UCSD-AML1 (cell line): ENCODE measurements at regions not wholly inside any gene's neighbourhood (a gene's known extent, or its start where the extent isn't known, plus 50 kb on each side); places are given as distances from the start of the nearest gene placed in this dataset.
"Not testable (repeated sequence)": the region's sequence is repeated elsewhere in the genome, so short reads cannot be mapped to it uniquely, and the experiment has no call there.

Source experiments
- DNase-seq: peaks from one replicate; lab custom pipeline; 2025; ENCODE audit not compliant: unreplicated experiment; lab: John Stamatoyannopoulos, UW

- no peak for DNase-seq
Observed at GRCh38 chr10:118913825-118914224, 115.7 kb upstream of the NANOS1 start.

GRCh38 chr10:118914629-118915028, 114.9 kb upstream of the NANOS1 start:
- no peak for DNase-seq

- no peak for DNase-seq
Observed at GRCh38 chr10:118915161-118915560, 114.4 kb upstream of the NANOS1 start.

- DNase-seq: no peak
Observed at GRCh38 chr10:118916777-118917176, 112.7 kb upstream of the NANOS1 start.

DNA sequence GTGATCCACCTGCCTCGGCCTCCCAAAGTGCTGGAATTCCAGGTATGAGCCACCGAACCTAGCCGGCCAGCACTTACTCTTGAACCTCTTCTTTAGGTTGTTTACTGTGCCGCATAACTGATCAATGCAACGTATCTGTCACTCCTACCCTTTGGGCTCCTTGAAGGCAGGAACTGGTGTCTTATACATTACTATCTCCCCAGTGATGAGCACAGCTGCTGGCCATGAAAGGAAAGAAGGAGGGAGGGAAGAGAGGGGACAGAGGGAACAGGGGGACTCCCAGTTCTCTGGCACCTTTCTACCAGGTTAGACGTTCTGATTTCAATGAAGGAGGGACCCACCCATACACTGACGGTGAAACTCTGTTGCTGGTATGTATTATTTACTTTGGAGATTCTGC, 111.8 kb upstream of the NANOS1 start:
- no peak for DNase-seq

DNA sequence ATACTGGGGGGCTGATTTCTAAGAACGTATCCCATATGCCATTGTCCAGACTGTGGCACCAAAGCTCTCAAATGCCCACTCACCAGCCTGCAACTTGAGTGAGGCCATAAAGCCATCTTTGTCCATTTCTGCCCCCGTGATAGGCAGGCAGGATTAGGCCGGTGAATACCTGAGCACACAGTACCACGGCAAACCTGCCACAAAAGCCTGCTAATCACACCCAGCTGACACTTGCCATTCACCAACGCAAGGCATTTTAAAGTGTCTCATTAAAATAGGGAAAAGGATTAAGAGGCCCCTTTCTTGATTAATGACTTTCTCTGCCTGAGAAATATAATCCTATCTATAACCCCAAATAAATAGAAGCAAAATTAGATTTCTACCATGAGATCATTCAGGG, 111.4 kb upstream of the NANOS1 start:
- no peak for DNase-seq

- no peak for DNase-seq
Observed at GRCh38 chr10:118918587-118918986, 110.9 kb upstream of the NANOS1 start.

GRCh38 chr10:118920206-118920605, 109.3 kb upstream of the NANOS1 start:
- no peak for DNase-seq

GRCh38 chr10:118922226-118922625, 107.3 kb upstream of the NANOS1 start:
- DNase-seq: no peak

- DNase-seq: no peak
Observed at GRCh38 chr10:118922972-118923371, 106.5 kb upstream of the NANOS1 start.

- no peak for DNase-seq
Observed at GRCh38 chr10:118924493-118924892, 105.0 kb upstream of the NANOS1 start.

- DNase-seq: no peak
Observed at GRCh38 chr10:118925404-118926071, 104.0 kb upstream of the NANOS1 start.

- DNase-seq: no peak
Observed at GRCh38 chr10:118926072-118926417, 103.5 kb upstream of the NANOS1 start.

DNA sequence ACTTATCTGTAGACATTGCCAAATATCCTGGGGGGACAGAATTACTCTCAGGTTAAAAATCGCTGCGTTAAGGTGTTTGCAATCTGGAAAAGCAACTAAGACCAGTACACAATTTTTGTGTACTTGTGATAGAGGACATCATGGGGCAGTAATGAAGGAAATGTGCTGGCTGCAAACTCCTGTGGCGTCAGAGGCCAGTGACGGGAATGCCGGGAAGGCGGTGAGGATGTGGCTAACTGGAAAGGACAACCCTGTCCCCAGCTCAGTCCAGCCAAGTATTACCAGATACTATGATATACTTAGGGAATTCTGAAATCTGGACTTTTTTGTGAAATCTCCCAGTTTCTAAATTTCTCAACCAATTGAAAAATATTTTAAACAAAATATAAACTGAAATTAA, 103.1 kb upstream of the NANOS1 start:
- DNase-seq: no peak

DNA sequence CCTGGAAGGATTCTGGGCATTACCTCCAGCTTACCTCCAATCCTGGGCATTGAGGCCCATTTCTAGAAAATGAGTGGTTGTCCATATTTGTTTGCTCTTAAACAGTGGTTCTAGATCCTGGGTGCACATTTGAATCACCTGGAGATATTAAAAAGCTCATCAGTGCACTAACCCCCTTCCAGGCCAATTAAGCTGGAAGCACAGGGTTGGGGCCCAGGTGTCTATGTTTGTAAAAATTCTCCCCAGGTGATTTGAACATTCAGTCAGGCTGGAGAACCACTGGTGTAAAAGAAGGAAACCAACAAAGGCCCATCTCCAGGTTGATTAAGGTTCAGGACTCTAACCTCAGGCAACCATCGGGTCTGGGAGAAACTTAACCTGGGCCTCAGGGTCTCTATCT, 102.6 kb upstream of the NANOS1 start:
- no peak for DNase-seq

GRCh38 chr10:118927321-118927720, 102.2 kb upstream of the NANOS1 start:
- no peak for DNase-seq

DNA sequence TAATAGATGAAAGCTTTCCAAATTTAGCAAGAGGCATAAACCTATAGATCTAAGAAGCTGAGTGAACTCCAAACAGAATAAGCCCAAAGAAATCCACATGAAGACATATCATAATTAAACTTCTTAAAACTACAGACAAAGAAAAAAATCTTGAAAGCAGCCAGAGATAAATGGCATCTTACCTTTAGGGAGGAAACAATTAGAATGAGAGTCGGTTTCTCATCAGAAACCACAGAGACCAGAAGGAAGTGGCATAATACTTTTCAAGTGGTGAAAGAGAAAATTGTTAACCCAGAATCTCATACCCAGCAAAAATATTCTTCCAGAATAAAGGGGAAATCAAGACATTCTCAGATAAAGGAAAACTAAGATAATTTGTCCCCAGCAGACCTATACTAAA, 98.9 kb upstream of the NANOS1 start:
- no peak for DNase-seq

DNA sequence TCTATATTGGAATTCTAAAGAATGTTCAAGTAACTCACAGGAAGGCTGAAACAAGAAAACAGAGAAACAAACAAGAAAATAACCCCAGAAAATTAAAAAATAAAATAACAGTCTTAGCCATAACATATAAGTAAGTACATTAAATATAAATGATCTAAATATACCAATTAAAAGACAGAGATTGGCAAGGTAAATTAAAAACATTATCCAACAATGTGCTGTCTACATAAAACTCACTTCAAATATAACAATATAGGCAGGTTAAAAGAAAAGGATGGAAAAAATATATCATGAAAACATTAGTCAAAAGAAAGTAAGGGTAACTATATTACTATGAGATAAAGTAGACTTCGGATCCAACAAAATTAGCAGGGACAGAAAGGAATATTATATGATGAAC, 98.1 kb upstream of the NANOS1 start:
- DNase-seq: no peak

GRCh38 chr10:118932154-118932553, 97.4 kb upstream of the NANOS1 start:
- not testable (repeated sequence) for DNase-seq

DNA sequence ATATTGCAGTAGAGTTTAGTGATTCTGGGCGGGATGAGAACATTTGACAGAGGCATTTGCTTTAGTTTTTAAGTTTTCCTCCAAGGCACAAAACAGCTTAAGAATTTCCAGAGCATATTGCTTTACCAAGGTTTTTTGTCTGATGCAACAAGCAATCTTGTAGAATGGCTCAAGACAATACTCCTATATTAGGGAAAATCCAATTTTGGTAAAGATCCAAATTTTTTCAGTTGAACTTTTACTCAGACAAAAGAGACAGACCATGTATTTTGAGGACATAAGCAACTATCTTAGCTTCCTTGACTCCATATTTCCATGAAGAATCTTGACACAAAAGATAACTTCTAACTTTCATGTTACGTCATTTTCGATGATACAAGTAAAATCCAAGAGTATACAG, 92.3 kb upstream of the NANOS1 start:
- no peak for DNase-seq

DNA sequence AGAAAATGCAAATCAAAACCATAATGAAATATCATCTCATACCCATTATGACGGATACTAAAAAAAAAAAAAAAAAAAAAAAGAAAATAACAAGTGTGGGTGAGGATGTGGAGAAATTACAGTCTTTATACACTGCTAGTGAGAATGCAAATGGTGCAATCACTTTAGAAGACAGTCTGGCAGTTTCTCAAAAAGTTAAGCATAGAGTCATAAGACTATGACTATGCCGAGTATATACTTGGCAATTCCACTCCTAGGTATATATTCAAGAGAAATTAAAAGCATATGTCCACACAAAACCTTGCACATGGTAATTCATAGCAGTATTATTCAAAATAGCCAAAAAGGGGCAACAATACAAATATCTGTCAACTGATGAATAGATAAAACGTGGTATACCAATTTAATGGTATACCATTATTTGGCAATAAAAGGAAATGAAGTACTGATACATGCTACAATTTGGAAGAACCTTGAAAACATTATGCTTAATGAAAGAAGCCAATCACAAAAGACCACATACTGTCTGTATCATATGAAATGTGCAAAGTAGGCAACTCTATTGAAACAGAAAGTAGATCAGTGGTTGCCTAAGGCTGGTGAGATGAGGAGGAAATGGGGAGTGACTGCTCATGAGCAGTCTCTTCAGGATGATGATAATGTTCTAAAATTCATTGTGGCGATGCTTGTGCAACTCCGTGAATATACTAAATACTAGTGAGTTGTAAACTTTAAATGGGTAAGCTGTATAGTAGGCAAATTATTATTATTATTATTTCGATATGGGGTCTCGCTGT, 90.1 kb upstream of the NANOS1 start:
- no peak for DNase-seq

GRCh38 chr10:118940386-118940785, 89.1 kb upstream of the NANOS1 start:
- DNase-seq: no peak

- no peak for DNase-seq
Observed at GRCh38 chr10:118943253-118943652, 86.3 kb upstream of the NANOS1 start.
